ENCODE measurements at regions not wholly inside any gene's neighbourhood (a gene's known extent, or its start where the extent isn't known, plus 50 kb on each side); places are given as distances from the start of the nearest gene placed in this dataset.
"Not testable (repeated sequence)": the region's sequence is repeated elsewhere in the genome, so short reads cannot be mapped to it uniquely, and the experiment has no call there.

GRCh38 chr7:119712886-119713462 lies 560.0 kb upstream of the KCND2 start:
- DNase-seq (ENCODE audit: low read depth), result no peak

DNA sequence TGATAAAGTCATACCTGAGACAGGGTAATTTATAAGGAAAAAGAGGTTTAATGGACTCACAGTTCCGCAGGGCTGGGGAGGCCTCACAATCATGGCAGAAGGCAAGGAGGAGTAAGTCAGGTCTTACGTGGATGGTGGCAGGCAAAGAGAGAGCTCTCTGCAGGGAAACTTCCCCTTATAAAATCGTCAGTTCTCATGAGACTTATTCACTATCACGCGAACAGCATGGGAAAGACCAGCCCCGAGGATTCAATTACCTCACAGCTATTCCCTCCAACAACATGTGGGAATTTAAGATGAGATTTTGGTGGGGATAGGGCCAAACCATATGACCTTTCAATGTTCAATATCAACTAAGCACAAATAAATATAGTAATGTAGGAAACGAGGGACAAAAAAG lies 559.4 kb upstream of the KCND2 start:
- DNase-seq (ENCODE audit: low read depth), result no peak

DNA sequence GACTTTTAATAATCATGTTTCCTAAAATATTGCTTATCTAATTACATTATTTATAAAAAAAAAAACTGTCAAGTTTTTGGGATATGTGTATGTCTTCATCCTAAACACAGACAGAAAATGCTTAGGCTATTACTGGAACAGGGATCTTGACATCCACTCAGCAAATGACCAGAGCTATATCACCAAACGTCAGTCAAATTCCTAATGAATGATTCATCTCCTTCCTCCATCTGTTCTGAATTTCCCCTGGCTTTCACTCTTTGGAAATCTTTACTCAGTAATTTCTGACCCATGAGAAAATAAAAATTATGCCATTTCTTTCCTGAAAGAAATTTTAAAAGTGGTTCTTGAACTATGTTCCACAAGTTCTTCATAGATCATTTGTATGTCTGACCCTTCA lies 552.4 kb upstream of the KCND2 start:
- DNase-seq (ENCODE audit: low read depth), result peak; percentile 43

DNA sequence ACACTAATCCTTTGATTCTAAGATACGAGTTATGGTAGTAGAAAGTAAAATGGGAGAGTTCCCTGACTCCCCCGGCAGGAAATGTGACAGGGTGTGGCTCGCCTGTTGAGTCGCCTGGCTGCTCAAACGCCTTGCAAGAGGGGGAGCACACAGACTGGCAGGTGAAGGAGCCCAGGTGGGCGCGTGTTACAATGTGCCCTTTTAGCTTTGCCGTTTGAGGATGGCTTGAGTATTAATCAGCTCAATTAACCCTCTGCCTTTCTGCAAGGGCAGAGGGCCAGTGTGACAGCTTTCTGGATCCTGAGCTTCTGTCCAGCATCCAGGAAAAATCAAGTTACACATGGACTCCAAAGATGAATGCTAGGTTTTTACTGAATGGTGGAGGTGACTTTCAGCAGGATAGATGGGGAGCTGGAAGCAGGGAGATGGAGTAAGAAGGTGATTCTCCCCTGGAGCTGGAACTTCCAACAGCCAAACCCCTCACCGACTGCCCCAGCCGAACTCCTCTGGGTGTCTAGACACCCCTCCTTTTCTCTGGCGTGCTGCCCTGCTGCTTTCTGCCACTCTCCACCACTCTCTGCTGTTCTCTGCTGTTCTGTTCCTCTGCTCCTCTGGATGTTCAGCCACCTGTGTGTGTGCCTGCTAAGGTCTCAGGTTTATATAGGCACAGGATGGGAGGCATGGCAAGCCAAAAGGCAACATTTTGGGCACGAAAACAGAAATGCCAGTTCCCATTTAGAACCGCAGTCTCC lies 548.8 kb upstream of the KCND2 start:
- no peak for DNase-seq (ENCODE audit: low read depth)

GRCh38 chr7:119733127-119733879 lies 539.7 kb upstream of the KCND2 start:
- no peak for DNase-seq (ENCODE audit: low read depth)

DNA sequence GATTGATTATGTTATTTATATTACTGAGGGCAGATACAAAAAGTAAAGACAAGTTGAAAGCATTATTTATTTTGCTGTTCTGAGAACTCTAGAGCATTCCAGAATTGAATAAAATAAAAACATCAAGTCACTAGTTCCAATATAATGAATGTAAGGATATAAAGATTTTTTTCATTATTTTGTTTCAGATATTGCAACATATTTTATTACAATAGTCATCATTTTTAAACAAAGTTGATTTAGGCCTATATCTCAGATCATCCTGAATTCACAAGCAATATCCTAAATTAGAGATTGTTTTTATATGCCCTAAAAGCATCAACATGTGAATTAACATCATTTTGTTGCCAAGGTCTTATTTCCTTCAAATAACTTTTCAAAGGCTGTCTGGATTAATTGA lies 535.6 kb upstream of the KCND2 start:
- DNase-seq (ENCODE audit: low read depth), result no peak

DNA sequence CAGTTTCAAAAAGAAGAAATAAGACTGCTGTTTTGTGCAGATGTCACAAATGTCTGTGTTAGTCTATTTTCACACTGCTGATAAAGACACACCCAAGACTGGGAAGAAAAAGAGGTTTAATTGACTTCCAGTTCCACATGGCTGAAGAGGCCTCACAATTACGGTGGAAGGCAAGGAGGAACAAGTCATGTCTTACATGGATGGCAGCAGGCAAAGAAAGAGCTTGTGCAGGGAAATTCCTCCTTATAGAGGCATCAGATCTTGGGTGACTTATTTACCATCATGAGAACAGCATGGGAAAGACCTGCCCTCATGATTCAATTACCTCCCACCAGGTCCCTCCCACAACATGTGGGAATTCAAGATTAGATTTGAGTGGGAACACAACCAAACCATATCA lies 527.7 kb upstream of the KCND2 start:
- not testable (repeated sequence) for DNase-seq (ENCODE audit: low read depth)

DNA sequence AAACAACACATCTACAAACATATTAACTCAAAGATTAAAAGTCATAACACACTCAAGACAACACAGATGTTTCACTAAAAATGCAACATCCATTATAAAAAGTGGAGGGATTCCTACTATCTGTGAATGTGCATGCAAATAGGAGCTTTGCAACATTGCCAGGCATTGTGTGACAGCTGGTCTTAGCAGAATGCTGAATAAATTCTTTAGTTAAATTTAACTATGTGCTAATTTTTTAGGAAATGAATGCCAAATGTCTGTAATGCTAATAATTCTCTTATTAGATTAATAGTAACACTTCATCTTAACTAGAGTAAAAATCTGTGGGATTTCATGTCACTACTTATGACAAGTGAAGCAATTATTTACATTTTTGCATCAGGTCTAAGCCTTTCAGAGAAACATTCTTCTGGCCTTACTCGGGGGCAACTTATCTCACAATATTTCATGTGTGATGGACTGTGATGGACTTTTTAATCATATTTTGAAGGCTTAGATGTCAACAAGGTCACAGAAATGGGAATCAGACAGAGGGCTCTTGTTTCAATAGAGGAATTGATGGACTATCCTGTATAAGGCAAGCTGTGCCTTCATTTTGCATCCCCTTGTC lies 524.6 kb upstream of the KCND2 start:
- no peak for DNase-seq (ENCODE audit: low read depth)

GRCh38 chr7:119748991-119749390 lies 524.0 kb upstream of the KCND2 start:
- no peak for DNase-seq (ENCODE audit: low read depth)

- DNase-seq (ENCODE audit: low read depth), result no peak
Observed at GRCh38 chr7:119756687-119757086, 516.3 kb upstream of the KCND2 start.

DNA sequence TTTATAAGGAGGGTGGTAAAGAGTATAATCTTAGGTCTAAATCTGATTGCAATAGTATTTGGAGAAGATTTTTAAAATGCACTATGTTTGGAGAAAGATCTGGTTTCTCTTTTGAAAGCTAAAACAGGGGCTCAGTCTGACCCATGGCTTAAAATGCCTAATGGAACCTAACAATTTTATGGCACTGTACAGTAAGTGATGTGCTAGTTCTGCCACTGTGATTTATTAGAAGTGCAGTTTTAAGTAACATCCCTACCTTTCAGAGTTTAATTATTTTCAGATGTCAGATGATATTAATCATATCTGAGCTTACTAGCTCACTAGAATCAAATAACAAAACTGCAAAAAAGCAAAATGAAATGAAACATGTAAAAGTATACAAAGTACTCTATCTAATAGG lies 514.7 kb upstream of the KCND2 start:
- DNase-seq (ENCODE audit: low read depth), result no peak

DNA sequence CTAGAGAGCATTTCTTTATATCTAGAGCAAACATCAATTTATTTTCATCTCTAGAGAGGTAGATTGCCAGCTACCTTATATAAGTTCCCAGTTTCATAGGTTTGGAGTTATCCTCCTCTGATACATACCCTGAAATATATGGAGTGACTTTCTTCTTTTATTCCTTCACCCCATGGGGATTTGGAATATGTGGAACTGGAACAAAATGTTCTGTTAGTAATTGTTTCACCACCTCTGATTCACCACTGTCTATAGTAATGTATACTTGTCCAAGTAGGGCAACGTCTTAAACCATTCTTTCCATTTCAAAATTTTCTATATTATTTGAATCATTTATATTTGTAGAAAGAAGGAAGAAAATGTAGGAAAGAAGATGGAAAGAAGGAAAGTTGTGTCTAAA lies 511.2 kb upstream of the KCND2 start:
- DNase-seq (ENCODE audit: low read depth), result no peak

GRCh38 chr7:119782286-119782685 lies 490.7 kb upstream of the KCND2 start:
- no peak for DNase-seq (ENCODE audit: low read depth)

- DNase-seq (ENCODE audit: low read depth), result no peak
Observed at GRCh38 chr7:119783799-119784198, 489.2 kb upstream of the KCND2 start.

DNA sequence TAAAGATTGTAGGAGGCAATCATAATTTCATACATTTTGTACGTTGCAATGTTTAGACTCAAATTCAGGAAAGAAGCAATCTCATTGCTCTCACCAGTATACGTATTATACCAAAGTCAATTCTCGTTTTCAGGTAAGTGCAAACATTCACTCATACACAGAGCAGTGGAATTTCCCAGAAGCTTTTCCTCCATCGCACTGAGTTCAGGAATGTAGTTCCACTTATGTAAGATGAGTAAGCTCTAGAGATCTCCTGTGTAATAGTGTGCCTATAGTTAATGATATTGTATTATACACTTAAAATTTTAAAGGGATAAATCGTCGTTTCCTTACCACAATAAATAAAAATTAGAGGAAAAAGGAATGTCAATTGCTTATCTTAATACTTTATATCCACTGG lies 470.8 kb upstream of the KCND2 start:
- DNase-seq (ENCODE audit: low read depth), result no peak

DNA sequence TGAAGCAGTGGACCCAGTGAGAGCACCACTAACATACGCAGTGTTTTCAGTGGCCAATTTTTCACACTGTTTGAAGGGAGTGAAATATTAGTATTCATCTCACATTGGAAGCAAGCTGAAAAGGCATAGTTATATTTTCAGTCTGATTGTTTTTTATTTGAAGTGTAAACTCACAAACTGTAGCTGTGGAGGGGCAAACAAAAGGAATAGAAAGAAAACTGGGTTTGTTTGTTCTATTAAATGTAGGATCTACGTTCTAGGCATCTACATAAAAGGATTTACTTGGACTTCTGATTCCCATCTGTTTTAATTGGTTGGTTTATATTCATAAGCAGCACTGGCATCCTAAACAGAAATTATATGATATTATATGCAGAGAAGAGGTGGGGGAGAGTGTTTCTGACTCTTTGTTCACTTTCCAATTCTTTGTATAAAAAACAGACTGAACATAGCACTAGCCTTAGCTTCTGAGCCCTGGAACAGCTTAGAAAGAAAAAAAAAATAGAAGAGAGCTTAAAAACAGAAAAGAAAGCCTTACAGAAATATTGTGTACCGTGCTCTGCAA lies 447.8 kb upstream of the KCND2 start:
- DNase-seq (ENCODE audit: low read depth), result no peak

GRCh38 chr7:119826547-119826946 lies 446.4 kb upstream of the KCND2 start:
- no peak for DNase-seq (ENCODE audit: low read depth)

DNA sequence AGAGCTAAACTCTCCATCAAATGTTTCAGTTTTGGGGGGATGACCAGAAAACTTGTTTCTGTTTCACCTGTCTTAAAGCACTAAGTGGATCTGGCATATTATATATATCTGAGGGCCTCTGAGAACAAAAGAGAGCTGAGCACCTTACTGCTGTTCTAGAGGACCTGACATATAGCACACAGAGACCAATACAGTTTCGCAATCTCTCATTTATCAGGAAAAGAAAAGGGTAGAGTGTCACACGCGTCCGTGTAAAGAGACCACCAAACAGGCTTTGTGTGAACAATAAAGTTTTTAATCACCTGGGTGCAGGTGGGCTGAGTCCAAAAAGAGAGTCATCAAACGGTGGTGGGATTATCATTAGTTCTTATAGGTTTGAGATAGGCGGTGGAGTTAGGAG lies 434.5 kb upstream of the KCND2 start:
- DNase-seq (ENCODE audit: low read depth), result no peak

DNA sequence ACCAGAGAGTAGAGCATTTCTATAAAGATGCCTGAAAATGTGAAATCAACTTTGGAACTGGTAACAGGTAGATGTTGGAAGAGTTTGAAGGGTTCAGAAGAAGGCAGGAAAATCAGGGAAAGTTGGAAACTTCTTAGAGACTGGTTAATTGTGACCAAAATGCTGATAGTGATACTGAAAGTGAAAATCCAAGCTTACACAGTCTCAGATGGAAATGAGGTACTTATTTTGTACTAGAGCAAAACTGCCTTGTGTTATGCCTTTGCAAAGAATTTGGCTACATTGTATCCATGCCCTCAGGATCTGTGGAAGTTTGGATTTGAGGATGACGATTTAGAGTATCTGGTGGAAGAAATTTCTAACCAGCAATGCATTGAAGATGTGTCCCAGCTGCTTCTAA lies 430.6 kb upstream of the KCND2 start:
- DNase-seq (ENCODE audit: low read depth), result no peak

DNA sequence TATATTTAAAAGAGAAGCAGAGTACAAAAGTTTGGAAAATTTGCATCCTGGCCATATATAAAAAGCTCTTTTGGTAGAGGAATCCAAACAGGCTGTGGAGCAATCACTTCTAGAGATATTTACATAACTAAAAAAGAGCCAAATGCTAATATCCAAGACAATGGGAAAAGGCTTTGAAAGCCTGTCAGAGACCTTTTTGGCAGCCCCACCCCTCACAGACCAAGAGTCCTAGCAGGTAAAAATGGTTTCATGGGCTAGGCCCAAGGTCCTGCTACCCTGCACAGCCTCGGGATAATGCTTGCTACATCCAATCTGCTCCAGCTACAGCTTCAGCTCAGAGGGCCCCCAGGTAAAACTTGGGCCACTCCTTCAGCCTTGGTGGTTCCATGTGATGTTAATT lies 430.2 kb upstream of the KCND2 start:
- DNase-seq (ENCODE audit: low read depth), result no peak

- no peak for DNase-seq (ENCODE audit: low read depth)
Observed at GRCh38 chr7:119861385-119861784, 411.6 kb upstream of the KCND2 start.

- DNase-seq (ENCODE audit: low read depth), result no peak
Observed at GRCh38 chr7:119868387-119868786, 404.6 kb upstream of the KCND2 start.

DNA sequence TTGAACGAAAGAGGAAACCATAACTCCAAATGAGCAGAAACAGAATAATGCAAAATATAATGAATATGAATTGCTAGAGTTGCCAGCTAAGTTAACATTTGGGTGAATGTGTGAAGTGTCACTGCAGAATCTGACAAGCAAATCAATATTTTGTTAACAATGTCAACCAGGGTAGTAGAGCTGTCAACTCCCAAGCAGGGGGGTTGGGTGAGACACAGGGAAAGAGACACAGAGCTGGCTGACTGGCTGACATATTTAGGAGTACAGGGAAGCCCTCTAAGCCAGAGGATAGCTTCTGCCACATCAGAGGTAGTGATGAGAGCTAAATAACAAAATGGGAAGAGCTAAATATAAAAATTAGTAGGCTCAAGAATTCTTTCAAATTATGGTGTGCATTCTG lies 393.1 kb upstream of the KCND2 start:
- DNase-seq (ENCODE audit: low read depth), result no peak

All from HS-27A (cell line).